HG03060 (cell line): ENCODE measurements at regions not wholly inside any gene's neighbourhood (a gene's known extent, or its start where the extent isn't known, plus 50 kb on each side); places are given as distances from the start of the nearest gene placed in this dataset.
"Not testable (repeated sequence)": the region's sequence is repeated elsewhere in the genome, so short reads cannot be mapped to it uniquely, and the experiment has no call there.

Experiments
- ATAC-seq: cut with Tn5 transposase; IDR thresholded peaks from one replicate; pipeline ENCODE4 v1.9.1; 2021; ENCODE audit warnings: low read depth, moderate number of reproducible peaks; ENCODE audit not compliant: unreplicated experiment

DNA sequence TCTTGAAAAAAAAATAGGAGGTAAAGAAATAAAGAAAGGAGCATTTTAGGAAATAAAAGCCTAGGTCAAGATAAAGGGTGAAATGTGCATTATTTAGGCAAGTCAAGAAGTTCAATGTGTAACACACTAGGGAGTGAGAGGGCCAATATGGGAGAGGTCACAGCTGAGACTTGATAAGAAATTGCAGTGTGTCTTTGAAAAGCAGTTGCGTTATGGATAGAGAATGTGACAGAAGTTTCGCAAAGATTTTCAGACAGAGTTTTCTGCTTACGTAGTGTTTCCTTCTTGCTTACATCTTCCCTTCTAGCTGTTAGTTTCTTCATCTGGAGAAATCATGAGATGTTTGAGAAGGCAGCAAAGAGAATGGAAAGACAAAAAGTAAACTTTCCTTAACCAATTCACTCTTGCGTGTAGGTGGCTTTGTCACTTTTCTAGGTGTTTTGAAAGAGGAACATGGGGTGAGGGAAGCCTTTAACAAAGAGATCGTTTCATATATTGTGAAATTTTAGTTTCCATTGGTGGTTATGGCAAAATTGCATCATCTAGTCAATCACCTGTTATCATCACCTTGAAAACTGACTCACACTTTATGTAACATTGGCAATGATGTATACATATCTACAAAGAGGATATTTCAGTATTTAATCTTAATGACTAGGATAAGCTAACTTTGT lies 975.5 kb downstream of the OLFM4 start:
- no peak for ATAC-seq

DNA sequence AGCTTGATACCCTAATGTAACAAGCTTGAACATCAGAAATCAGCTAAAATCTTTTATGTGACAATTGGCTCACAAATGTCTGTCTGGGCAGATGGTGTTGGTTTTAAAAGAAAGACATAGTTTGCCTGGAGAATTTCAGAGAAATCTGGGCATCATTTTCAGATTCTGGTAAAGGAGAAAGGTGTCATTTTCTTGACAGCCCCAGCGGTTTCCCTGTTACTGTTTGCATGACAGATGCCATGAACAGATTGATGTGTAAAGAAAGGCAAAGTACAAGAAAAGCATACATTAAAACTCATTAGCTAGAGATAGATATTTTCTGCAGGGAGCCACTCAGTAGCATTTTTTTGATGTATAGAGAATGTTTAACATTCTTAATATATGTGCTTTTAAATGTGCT lies 987.9 kb downstream of the OLFM4 start:
- ATAC-seq = no peak

DNA sequence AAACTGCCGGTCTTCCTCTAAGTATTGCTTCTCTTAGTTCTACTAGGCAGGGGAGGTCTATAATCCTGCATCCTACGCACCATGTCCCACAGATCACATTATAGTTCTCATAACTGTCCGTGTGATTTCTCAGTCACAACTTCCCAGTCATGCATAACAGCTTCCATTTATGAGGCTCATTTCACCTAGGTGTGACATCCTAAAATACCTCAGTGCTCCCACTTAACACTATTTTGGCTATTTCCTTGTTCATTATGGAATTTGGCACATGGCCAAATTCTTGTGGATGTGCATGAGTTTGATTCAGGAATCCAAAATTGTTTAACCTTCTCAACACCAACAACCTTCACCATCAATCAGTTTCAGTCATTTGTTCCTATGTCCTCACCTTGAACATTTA lies 989.9 kb downstream of the OLFM4 start:
- ATAC-seq = no peak

DNA sequence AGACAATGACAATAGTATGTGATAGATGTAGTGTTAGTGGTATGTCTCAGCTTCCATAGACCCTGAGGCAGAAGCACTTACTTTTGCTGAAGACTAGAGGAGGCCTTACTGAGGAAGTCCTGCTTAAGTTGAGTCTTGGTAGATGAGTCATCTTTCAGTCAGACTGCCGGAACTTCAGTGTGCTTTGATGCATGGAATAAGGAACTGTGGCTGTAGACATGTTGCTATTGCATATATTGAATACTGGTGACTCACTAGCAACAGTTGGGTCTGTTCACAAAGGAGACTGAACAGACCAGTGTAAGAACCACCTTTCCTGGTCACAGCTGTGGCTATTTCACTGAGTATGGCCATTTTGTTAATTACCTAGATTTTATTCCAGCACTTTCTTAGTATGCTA lies 1000.6 kb downstream of the OLFM4 start:
- peak; percentile 99 for ATAC-seq

DNA sequence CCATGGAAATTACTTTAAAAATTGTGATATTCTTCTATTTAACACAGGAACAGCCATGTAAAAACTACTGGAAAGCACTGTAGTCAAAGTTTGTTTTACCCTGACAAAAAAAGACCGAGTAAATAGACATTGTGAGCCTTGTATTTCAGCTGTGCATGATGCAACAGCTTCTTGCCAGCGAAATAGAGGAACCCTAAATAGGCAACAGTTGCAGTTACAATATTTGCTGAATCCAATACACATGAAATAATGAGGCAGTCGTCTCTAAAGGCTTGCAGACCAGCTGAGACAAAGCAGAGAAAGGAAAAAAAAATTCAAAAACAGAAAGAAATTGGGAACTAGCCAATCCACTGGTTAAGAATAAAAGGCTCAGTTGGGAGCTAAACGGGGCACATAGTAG lies 1001.1 kb downstream of the OLFM4 start:
- no peak for ATAC-seq

DNA sequence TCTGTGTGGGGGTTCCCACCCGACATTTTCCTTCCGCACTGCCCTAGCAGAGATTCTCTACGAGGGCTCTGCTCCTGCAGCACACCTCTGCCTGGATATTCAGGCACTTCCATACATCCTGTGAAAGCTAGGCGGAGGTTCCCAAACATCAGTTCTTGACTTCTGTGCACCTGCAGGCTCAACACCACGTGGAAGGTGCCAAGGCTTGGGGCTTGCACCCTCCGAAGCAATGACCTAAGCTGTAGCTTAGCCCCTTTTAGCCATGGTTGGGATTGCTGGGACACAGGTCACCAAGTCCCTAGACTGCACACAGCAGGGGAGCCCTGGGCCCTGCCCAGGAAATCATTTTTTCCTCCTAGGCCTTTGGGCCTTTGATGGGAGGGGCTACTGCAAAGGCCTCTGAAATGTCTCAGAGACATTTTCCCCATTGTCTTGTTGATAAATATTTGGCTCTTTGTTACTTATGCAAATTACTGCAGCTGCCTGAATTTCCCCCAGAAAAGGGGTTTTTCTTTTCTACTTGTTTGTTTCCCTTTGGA lies 1004.8 kb downstream of the OLFM4 start:
- no peak for ATAC-seq

DNA sequence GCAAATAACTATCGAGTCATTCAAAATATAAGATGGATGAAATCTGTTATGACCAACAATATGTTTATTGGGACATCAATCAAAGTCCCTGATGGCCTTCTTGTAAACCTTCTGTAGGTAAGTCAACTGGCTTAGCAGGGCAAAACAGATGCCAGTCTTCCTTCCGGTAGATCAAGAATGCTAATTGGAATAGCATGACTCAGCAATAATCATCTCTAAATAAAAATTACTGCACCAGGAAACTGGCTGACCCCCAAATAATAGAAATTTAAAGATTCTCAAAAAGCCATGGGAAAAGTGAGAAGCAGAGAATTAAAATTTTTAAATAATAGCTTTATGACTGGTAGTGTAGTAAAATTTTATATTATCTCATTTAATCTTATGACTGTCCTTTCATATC lies 1005.4 kb downstream of the OLFM4 start:
- no peak for ATAC-seq

DNA sequence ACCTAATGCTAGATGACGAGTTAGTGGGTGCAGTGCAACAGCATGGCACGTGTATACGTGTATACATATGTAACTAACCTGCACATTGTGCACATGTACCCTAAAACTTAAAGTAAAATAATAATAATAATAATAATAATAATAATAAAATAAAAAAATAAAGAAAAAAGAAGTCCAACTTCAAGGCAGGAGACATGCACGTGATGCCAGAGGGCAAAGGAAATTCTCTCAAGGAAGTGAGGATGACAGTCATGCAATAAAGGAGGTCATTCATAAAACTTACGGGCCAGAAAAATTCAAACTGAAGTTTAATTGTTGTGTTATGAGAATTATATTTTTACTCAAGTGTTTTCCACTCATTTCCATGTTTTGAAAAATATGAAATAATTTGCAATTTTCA lies 1028.8 kb downstream of the OLFM4 start:
- not testable (repeated sequence) for ATAC-seq

DNA sequence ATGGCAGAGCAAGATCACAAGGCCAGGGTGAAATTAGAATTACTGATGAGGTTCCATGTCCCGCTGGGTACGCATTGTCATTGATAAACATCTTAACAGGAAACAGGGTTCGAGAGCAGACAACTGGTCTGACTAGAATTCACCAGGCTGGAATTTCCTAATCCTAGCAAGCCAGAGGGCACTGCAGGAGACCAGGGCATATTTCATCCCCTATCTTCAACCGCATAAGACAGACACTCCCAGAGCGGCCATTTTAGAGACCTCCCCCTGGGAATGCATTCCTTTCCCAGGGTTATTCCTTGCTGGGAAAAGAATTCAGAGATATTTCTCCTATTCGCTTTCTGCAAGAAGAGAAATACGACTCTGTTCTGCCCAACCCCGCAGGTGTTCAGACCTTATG lies 1041.3 kb downstream of the OLFM4 start:
- ATAC-seq = not testable (repeated sequence)

DNA sequence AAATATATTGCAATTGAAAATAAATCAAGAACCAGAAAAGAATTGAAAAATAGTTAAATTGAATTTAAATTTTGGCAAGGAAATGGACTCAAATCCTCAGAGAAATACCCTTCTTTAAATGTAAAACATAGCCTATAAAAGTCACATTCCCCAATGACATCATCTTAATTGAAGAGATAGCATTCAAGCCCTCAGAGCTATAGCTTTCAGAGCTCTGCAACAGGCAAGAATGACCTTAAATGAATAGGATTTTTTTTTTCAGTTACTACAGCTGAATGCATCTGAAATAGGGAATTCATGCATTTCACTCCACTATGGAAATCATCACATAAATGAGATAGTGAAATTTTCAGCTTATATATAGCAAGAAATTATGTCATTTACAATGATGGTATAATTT lies 1049.0 kb downstream of the OLFM4 start:
- ATAC-seq = no peak

DNA sequence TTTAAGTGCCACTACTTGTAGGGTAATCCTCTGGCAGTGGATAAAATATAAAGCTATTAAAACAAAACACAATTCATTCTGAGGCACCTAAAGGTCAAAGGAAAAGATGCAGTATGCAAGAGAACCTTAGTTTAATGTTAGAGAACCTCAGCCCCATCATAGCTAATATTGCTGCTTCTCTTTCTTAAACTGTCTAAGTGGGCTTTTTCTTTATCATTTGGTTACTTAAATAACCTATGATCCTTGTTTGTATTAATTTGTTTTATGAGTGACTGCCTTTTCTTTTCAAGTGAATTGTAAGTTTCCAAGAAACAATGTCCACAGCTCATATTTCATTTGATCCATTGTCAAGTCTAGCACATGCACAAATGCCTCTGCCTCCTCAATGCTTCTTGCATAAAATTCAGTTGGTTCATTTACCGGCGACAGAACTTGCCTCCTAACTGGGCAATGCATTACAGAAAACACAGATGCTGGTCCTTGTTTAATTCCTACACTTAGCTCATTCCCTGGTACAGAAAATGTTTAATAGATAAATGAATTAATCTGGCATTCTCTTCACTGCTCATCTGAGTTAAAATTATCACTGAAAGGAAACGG lies 1049.8 kb downstream of the OLFM4 start:
- no peak for ATAC-seq

DNA sequence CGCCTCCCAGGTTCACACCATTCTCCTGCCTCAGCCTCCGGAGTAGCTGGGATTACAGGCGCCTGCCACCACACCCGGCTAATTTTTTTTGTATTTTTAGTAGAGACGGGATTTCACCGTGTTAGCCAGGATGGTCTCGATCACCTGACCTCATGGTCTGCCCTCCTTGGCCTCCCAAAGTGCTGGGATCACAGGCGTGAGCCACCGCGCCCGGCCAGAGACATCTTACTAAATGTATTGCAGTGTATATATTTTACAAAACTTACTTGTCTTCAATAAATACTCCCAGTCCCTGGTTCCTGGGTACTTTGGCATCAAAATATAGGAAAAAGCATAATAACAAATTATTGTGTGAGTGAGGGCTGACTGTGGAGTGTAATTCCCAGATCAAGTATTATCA lies 1053.7 kb downstream of the OLFM4 start:
- not testable (repeated sequence) for ATAC-seq

DNA sequence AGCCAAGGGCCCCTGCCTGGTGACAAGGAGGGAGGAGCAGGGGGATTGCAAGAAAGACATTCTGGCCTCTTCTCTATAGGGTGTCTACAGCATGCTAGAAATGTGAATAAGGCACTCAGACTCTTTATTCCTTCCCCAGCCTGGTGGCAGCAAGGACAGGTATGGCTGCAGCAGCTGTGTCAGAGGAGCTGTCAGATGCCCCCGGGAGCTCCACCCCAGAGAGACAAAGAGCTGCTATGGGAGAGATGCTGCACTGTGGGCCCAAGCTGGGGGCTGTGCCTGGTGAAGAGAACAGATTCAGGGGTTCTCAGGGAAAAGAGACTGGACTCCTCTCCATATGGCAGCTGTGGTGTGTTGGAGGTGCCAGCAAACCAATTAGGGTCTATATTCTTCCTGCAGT lies 1063.3 kb downstream of the OLFM4 start:
- ATAC-seq = no peak

DNA sequence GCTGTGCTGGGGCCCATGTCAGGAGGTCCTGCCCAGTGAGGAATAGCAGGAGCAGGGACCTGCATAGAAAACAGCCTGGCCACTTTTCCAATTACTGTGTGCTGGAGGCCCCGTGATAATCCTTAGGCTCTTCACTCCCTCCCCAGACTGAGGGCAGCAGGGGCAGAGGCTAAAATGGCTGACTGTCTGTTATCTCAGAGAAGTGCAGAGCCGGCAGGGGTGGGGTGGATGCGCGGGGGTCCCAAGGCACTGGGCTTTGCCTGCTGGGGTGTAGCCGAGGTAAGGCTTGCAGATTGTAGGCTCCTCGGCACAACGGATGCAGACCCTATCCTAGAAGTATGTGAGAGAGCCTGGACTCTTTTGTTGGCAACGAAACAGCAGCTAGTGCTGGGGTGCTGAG lies 1064.1 kb downstream of the OLFM4 start:
- no peak for ATAC-seq

DNA sequence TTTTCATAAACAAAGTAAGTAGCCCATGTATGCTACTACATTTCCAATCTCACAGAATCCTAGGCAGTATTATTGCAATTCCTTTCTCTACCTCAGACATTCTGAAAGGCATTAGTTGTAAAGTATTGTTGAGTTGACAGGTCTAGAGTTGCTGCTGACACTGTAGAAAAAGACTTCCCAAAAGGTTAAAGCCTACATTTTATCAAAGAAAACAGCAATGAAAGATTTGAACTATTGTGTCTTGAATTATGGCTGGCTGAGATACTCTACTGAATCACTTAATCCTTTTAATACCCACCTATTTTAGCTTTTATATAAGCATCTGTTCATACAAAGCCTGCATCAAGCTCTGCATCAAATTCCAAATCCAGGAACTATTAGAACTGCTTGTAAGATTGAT lies 1082.0 kb downstream of the OLFM4 start:
- ATAC-seq = no peak

DNA sequence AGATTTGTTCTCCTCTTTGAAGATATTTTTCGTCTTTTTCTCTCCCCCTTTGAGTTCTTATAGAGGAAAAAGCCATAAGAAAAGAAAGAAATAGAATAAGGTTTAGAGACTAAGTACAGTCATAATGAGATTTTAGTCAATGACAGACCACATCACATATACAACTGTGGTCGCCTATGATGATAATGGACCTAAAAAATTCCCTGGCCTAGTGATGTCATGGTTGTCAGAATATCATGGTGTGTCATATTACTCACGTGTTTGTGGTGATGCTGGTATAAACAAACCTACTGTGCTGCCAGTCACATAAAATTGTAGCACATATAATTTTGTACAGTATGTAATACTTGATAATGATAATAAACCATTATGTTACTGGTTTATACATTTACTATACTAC lies 1096.1 kb downstream of the OLFM4 start:
- ATAC-seq = no peak

DNA sequence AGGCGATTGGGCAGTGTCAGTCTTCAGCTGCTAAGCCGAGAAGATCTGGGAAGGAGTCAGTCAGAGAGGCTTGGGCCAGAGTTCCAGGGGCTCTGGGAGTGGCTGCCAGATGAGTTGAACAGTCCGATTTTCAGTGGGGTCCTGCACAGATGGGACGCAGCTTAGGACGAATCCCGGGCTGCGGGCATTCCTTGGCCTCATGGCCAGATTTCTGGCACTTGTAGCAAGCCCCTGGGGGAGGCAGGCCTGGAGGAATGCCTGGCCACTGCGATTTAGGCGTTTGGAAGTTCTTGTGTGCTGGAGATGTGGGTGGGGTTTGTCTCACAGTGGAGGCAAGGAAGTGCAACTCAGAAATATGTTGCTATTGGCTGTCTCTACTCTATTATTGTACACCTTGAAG lies 1102.3 kb downstream of the OLFM4 start:
- not testable (repeated sequence) for ATAC-seq

DNA sequence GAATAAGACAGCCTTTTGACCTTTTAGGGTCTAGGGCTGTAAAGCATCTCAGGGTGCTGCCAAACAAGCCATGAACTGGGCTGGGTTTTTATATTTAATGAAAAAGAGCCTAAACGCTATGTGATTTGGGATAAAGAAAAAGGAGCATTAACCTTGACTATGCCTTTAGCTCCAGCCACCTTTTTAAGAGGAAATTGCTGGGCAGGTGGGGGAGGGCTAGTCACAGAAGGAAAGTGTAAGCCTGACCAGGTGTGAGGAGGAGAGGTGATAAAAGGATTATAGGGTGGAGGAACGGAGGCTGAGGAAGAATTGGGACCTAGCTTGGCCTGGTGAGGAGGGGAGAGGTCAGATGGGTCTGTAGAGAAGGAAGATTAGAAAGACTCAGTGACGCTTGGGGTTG lies 1102.8 kb downstream of the OLFM4 start:
- not testable (repeated sequence) for ATAC-seq

DNA sequence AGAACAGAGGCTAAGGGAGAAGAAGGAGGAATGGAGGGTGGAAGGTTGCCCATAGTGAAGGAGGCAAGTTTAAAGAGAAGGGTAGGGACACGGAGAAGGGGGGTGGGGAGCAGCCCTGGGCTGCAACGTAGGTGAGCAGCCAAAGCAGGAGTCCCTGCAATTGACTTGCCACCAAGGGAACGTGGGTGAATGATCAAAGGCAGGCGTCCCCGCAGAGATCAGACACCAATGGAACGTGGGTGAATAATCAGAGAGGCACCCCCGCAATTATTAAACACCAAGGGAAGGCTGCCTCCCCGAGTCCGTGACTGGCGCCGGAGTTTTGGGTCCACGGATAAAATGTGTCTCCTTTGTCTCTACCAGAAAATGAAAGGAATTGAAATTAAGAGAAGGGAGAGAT lies 1103.5 kb downstream of the OLFM4 start:
- ATAC-seq = not testable (repeated sequence)

DNA sequence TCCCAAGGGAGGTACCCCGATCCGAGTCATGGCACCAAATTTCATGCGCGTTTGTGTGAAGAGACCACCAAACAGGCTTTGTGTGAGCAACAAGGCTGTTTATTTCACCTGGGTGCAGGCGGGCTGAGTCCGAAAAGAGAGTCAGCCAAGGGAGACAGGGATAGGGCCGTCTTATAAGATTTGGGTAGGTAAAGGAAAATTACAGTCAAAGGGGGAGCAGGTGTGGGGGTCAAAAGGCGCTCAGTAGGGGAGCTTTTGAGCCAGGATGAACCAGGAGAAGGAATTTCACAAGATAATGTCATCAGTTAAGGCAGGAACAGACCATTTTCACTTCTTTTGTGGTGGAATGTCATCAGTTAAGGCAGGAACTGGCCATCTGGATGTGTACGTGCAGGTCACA lies 1104.1 kb downstream of the OLFM4 start:
- ATAC-seq = not testable (repeated sequence)

DNA sequence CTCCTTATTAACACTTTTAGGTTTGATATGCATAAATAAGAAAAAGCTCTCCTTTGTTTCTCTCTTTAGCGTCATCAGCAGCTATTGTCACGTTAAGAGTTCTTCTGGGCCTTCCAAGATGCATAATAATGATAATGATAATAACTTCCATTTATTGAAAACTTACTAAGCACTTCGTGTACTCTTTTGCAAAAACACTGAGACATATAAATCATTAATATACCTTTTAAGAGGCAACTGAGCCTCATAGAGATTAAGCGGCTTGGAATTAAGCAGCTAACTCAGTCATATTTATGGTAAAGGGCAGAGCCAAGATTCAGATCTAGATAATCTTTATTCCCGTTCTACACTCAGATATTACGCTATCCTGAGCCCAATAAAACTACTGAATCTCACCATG lies 1105.1 kb downstream of the OLFM4 start:
- ATAC-seq = no peak

DNA sequence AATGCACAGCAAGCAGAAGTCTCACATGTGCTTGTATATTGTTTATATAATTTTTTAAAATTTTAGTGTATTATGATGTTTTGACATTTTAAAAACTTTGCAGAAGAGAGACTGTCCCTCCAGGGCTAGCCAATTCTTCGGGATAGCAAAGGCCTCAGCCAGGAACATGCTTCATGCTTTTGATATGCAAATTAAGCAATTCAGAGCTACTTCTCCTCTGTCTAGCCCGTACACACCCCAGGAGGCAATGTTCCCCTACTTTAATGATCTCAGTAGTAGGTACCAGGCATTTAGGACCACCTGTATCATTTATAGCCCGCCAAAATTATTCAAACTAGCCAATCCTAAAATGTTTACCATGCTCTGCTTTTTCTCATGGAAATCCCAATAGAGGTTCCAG lies 1116.2 kb downstream of the OLFM4 start:
- ATAC-seq = no peak
